CD4-positive, alpha-beta T cell treated with Interleukin-15 for 4 hours (primary cell): ENCODE measurements at regions not wholly inside any gene's neighbourhood (a gene's known extent, or its start where the extent isn't known, plus 50 kb on each side); places are given as distances from the start of the nearest gene placed in this dataset.

Source experiments
- DNase-seq: peaks from one replicate; pipeline ENCODE4 v3.0.0-alpha.2; 2020; ENCODE audit warnings: low spot score

- no peak for DNase-seq
Measured at GRCh38 chr12:28601570-28602058, 411.4 kb downstream of the CCDC91 start.

DNA sequence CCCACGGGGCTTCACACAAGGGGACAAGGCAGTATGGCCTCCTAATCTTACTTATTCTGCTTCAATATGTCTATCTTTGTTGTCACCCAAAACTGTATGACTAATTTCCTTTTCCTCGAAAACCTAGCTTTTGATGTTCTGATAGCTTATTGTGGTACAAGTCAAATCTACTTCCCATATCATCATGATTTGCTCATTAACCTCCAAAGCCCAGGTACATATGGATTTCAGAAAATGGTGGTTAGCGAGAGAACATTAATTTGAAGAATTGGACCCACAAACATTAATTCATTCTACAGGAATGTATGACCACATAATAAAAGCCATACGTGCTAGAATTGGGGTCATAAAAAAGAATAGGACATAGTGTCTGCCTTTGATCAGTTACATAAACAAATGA, 412.5 kb downstream of the CCDC91 start:
- DNase-seq, result no peak

GRCh38 chr12:28603239-28603638, 413.0 kb downstream of the CCDC91 start:
- DNase-seq, result no peak

DNA sequence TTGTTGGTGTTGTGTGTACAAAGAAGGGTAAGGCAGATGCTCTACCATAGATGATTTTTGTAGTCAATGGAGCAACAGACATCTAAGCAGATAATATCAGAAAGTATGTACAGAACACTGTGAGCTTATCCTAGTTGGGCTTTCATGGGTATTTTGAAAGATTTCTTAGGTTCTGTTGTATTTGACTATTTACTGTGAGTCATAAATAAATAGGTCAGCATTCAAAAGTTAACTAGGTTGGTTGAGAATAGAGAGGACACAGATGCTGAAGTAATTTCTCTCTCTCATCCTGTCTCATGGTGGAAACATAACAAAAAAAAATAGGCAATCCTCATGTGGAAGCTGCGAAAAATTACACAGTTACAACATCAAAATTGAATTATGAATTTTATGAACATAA, 413.5 kb downstream of the CCDC91 start:
- no peak for DNase-seq

DNA sequence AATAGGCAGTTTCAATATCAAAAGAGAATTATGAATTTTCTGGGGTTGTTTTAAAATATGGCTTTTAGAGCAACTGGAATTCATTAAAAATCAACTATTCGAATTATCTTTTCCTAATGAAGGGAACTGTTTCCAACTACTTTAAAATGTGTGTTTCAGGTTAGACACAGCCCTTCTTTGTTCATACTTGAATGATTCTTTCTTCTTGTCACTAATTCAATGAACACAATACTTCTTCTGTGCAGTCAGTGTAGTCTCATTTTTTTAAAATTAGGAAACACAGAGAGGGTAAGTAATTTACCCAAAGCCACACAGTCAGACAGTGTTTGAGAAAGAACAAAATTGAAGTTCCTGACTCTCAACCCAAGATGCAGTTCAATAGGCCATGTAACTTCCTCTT, 414.0 kb downstream of the CCDC91 start:
- DNase-seq, result no peak

GRCh38 chr12:28606967-28607557, 416.8 kb downstream of the CCDC91 start:
- no peak for DNase-seq

DNA sequence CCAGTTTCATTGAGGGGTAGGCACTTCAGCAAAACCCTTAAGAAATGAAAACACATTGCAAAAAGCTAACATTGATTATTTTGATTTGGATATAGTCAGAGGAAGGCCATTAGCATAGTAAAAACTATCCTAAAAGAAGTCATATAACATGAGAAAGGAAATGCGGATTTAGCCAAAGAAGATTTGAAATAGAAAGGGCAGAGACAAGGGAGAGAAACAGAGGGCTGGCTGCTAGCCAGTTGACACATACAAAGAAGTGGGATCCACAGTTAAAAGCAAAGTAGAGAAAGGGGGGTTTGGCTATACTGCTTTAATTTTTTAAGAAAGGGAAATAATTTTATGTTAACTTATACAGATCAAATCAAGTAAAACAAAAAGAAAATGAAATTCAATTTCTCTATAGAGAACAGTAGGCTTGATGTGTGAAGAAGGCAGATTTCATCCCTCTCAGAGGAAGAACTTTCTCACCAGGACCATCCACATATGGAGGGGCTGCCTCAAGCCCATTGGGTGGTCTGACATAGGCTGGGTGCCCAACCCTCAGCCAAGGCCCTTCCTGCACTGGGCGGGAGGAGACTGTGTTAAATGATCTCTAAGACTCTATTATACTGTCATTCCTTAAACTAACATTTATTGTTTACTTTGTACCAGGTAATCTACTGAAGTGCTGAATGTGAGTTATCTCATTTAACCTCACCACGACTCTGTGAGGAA, 420.3 kb downstream of the CCDC91 start:
- DNase-seq, result no peak

DNA sequence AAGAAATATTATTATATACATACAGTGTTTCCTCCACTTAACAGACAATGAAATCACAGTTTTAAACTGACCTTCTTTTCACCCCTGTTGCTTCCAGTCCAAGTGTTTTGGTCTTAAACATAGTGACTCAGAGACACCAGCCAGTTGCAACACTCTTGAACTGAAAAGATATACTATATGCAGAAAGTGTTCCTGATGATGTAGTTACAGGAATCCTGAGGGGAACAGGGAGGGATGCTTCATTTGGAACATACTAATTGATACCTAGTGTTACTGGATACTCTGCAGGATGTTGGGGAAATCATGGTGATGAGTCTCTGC, 420.8 kb downstream of the CCDC91 start:
- DNase-seq, result no peak

DNA sequence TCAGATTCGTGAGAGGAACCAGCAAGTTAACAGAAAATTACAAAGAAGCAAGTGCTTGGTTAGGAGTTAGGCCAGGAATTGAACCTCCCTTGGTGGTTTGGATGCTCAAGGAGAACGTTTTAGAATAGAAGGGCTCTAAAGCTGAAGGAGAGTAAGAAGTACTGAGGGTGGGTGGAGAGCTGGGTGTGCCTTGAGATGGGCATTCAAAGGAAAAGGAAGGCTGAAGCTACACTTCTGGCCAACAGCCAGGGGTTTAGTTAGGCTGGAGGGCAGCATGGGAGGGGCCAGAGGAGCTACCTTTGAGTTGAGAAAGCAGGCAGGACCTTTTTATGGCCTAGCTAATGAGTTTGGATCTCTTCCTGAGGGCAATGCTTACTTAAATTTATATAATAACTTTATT, 421.2 kb downstream of the CCDC91 start:
- no peak for DNase-seq

- no peak for DNase-seq
Measured at GRCh38 chr12:28618171-28618570, 427.9 kb downstream of the CCDC91 start.

DNA sequence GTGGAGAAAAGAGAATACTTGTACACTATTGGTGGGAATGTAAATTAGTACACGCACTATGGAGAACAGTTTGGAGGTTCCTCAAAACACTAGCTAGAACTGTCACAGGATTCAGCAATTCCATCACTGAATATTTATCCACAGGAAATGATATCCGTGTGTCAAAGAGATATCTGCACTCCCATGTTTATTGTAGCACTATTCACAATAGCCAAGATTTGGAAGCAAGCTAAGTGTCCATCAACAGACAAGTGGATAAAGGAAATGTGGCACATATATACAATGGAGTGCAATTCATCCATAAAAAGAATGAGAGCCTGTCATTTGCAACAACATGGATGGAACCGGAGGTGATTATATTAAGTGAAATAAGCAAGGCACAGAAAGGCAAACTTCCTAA, 428.5 kb downstream of the CCDC91 start:
- no peak for DNase-seq

- no peak for DNase-seq
Measured at GRCh38 chr12:28620281-28620680, 430.0 kb downstream of the CCDC91 start.

- no peak for DNase-seq
Measured at GRCh38 chr12:28622406-28622805, 432.1 kb downstream of the CCDC91 start.

GRCh38 chr12:28626504-28626903, 436.2 kb downstream of the CCDC91 start:
- DNase-seq, result no peak

DNA sequence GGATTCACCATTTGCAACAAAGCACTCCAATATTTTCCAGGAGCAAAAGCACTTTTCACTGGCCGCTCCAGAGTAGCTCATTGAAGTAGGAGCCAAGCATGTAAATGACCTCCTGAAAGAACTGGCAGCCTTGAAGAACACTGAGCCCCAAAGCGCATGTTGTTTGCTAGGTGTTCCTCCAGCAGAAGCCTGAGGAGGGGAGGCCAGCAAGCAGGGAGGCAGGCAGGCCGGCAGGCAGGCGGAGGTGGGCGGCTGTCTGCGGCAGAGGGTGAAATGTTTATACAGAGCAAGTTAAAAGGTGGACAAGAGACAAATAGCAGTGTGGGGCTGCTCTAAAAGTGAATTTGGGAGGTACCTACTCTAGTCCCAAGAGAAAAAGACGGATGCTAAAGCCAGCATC, 439.4 kb downstream of the CCDC91 start:
- no peak for DNase-seq

DNA sequence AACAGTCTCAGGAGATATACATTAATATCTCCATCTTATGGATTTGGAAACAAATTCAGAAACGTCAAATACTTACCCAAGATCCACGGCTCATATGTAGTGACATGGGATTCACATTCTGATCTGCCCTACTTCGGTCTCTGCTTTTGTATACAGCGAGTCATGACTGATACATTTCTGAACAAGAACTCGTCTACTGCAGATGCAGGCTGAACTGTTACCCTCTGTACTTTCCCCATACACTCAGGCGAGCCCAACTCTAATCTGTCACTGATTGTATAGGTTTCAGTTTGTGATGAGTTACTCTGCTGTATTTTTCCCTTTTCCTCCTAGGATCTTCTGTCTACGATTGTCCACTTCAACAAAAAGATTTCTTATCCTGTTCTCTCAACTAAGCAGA, 441.6 kb downstream of the CCDC91 start:
- no peak for DNase-seq

DNA sequence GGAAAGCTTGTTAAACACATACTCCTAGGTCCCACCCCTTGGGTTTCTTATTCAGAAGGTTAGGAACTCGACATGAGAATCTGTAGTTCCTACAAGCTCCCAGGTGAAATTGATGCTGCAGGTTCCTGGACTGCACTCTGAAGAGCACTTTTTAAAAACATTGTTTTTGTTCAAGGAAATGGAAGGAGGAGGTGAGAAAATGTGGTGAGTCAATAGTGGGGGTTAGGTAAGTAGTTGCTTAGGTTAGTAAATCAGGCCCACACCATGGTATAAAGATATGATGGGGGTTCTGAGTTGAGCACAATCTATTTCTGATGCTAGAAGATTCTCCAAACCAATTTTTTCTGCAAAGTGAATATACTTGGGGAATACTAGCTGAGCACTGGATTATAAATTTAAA, 450.3 kb downstream of the CCDC91 start:
- no peak for DNase-seq

DNA sequence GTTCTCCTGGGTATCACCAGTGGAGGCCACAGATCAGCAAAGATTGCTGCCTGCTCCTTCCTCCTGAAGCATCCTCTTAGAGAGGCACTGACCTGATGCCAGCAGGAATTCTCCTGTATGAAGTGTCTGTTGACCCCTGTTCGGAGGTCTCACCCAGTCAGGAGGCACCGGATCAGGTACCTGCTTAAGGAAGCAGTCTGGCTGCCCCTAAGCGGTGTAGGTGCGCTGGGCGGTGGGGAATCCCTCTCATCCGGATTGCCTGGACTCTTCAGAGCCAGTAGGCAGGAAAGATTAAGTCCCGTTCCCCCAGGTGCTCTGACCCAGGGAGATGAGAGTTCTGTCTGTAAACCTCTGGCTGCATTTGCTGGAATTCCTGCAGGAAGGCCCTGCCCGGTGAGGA, 455.2 kb downstream of the CCDC91 start:
- no peak for DNase-seq

- no peak for DNase-seq
Measured at GRCh38 chr12:28645891-28646290, 455.6 kb downstream of the CCDC91 start.

DNA sequence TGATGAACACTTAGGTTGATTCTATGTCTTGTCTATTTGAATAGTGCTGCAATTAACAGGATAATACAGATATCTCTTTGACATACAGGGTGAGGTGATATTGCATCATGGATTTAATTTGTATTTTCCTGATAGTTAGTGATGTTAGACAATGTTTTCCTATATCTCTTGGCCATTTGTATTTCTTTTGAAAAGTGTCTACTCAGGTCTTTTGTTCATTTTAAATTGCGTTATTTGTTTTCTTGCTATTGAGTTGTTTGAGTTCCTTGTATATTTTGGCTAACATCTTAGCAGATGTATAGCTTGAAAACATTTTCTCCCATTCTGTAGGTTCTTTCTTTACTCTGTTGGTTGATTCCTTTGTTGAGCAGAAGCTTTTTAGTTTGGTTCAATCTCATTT, 460.6 kb downstream of the CCDC91 start:
- DNase-seq, result no peak

- DNase-seq, result no peak
Measured at GRCh38 chr12:28652239-28652638, 462.0 kb downstream of the CCDC91 start.

- DNase-seq, result no peak
Measured at GRCh38 chr12:28681980-28682379, 467.1 kb upstream of the FAR2 start.

DNA sequence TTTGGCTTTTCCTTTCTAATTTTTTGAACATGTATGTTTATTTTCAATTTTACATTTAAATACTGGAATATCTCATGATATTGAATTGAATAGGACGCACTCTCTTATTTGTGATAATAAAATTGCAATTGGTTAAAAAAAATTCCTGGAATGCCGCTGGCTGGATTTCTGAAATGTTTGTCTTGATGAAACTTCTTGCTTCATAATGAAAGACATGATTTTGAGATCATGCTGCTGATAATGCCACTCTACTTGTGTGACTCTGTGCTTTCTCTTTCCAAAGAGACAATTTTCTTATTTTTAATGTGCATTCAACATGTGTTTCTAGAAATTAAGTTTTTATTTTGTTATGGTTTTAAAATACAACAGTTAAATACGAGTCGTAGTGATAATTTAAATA, 465.7 kb upstream of the FAR2 start:
- DNase-seq, result no peak
